ENCODE measurements at regions not wholly inside any gene's neighbourhood (a gene's known extent, or its start where the extent isn't known, plus 50 kb on each side); places are given as distances from the start of the nearest gene placed in this dataset.
"Not testable (repeated sequence)": the region's sequence is repeated elsewhere in the genome, so short reads cannot be mapped to it uniquely, and the experiment has no call there.

DNA sequence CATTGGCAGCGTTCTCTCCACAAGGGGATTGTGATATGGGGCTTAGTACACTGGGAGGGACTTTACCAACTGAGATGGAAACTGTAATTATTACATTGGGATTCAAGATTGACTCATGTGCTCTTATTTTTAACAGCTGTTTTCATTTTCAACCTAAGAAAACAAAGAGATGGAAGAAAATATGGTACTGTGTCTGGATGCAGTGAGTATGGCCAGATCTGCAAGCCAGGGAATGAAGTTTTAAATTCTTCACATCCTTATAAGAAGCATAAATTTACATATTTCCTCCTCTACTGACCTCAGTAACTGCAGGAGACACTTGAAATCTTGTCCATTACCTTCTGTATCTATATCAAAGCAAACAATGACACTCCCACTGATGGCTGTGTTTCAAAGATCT is 81.5 kb upstream of the EDEM3 start:
- no peaks in the 10 kb centered on the region for H3K36me3 ChIP-seq
- TF ChIP-seq CTCF (IDR thresholded peaks at IDR 0.05) (no peak), EP300 (IDR thresholded peaks at IDR 0.05; ENCODE audit: low read depth) (no peak), POLR2AphosphoS5 (IDR thresholded peaks at IDR 0.05) (no peak), POLR2A (IDR thresholded peaks at IDR 0.05) (no peak)
- H3K27ac ChIP-seq: peak overlapping the region in 3 of 4 donors; percentile 67 to 82 (median 74)
- WGBS, 2 donors (ENCODE audit: low coverage in 1 of 2): 67 to 78% methylated on average over 1 of the region's 1 CpG
- intact Hi-C loops (cut with DNase I; ENCODE audit: low total_unique reads): no loop called here
- DNase-seq: no peak
- no peaks in the 10 kb centered on the region for H3K27me3 ChIP-seq
- peaks cover 12 to 32% (median 28%) of the 10 kb centered on the region in 4 donors for H3K4me1 ChIP-seq
- no peak overlapping the region for H3K4me3 ChIP-seq
- no peaks in the 10 kb centered on the region for H3K9me3 ChIP-seq
- in situ Hi-C loops (cut with MboI; ENCODE audit: low pct_ligation_motif_present in 1 of 4, low pct_unique_long_range_greater_than_20kb in 1 of 4, low sequenced_read_pairs in 3 of 4): no loop called here

DNA sequence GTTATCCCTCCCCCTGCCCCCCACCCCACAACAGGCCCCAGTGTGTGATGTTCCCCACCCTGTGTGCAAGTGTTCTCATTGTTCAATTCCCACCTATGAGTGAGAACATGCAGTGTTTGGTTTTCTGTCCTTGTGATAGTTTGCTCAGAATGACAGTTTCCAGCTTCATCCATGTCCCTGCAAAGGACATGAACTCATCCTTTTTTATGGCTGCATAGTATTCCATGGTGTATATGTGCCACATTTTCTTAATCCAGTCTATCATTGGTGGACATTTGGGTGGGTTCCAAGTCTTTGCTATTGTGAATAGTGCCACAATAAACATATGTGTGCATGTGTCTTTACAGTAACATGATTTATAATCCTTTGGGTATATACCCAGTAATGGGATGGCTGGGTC is 79.3 kb upstream of the EDEM3 start:
- intact Hi-C loops (cut with DNase I; ENCODE audit: low total_unique reads); H3K4me3 ChIP-seq; H3K36me3 ChIP-seq; H3K27me3 ChIP-seq; in situ Hi-C loops (cut with MboI; ENCODE audit: low pct_ligation_motif_present in 1 of 4, low pct_unique_long_range_greater_than_20kb in 1 of 4, low sequenced_read_pairs in 3 of 4); H3K9me3 ChIP-seq; DNase-seq; H3K27ac ChIP-seq: not testable (repeated sequence)
- H3K4me1 ChIP-seq: peaks cover 8 to 29% (median 27%) of the 10 kb centered on the region in 4 donors

DNA sequence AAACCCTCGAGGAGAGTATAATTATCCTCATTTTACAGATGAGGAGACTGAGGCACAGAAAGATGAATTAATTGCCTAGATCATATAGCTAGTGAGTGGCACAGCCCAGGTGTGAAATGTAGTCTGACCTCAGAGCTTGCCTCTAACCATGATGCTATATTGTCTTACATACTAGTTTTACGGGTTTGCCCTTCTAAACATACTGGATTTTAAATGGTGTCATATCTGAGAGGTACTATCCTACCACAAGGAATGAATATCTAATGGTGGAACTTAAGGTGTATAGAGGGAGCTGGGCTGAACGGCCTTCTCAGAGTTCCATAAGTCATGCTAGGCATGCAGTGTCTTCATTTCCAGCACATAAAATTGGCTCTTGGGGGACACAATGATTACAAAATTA is 77.9 kb upstream of the EDEM3 start:
- Histone ChIP-seq H3K36me3 (no peaks in the 10 kb centered on the region), H3K27me3 (no peaks in the 10 kb centered on the region), H3K4me1 (peaks cover 6 to 20% (median 15%) of the 10 kb centered on the region in 4 donors), H3K9me3 (no peaks in the 10 kb centered on the region), H3K27ac (no peak overlapping the region), H3K4me3 (no peak overlapping the region)
- in situ Hi-C loops (cut with MboI; ENCODE audit: low pct_ligation_motif_present in 1 of 4, low pct_unique_long_range_greater_than_20kb in 1 of 4, low sequenced_read_pairs in 3 of 4): no loop called here
- DNase-seq: no peak
- intact Hi-C loops (cut with DNase I; ENCODE audit: low total_unique reads): no loop called here
- 96 to 98% methylated on average over 3 of the region's 3 CpGs for WGBS, 2 donors (ENCODE audit: low coverage in 1 of 2)
- TF ChIP-seq CTCF (IDR thresholded peaks at IDR 0.05) (no peak), POLR2AphosphoS5 (IDR thresholded peaks at IDR 0.05) (no peak), EP300 (IDR thresholded peaks at IDR 0.05; ENCODE audit: low read depth) (no peak), POLR2A (IDR thresholded peaks at IDR 0.05) (no peak)

- H3K27me3 ChIP-seq; in situ Hi-C loops (cut with MboI; ENCODE audit: low pct_ligation_motif_present in 1 of 4, low pct_unique_long_range_greater_than_20kb in 1 of 4, low sequenced_read_pairs in 3 of 4); H3K4me3 ChIP-seq; intact Hi-C loops (cut with DNase I; ENCODE audit: low total_unique reads); DNase-seq; H3K9me3 ChIP-seq; H3K27ac ChIP-seq; H3K36me3 ChIP-seq: not testable (repeated sequence)
- WGBS, 2 donors (ENCODE audit: low coverage in 1 of 2): 92 to 96% methylated on average over 2 to 6 of the region's 6 CpGs
- peaks cover 0 to 27% (median 3%) of the 10 kb centered on the region in 4 donors for H3K4me1 ChIP-seq
Observed at GRCh38 chr1:184829496-184829895, 74.8 kb upstream of the EDEM3 start.

DNA sequence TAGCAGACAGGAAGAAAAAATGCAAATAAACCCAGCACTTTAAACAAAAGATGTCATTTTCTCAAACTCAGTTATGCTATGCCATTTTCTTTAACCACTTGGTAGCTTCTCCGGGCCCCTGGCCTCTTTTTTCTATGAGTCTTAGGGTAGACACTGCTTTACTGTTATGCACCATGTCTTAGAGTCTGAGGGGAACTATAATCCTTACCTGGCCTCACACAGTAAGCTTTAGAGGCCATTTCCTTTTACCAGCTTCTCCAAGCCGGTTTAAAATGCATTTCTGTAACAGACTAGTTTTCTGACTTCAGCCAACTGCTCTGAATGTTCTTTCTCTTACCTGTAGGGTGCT is 73.7 kb upstream of the EDEM3 start:
- no peaks in the 10 kb centered on the region for H3K27me3 ChIP-seq
- DNase-seq: no peak
- H3K36me3 ChIP-seq: no peaks in the 10 kb centered on the region
- peak overlapping the region in 3 of 4 donors; percentile 59 to 72 (median 71) for H3K27ac ChIP-seq
- no peaks in the 10 kb centered on the region for H3K9me3 ChIP-seq
- 78 to 93% methylated on average over 2 of the region's 2 CpGs for WGBS, 2 donors (ENCODE audit: low coverage in 1 of 2)
- TF ChIP-seq CTCF (IDR thresholded peaks at IDR 0.05) (no peak), POLR2AphosphoS5 (IDR thresholded peaks at IDR 0.05) (no peak), EP300 (IDR thresholded peaks at IDR 0.05; ENCODE audit: low read depth) (no peak), POLR2A (IDR thresholded peaks at IDR 0.05) (no peak)
- in situ Hi-C loops (cut with MboI; ENCODE audit: low pct_ligation_motif_present in 1 of 4, low pct_unique_long_range_greater_than_20kb in 1 of 4, low sequenced_read_pairs in 3 of 4) (no loop called here), intact Hi-C loops (cut with DNase I; ENCODE audit: low total_unique reads) (no loop called here)
- H3K4me1 ChIP-seq: peaks cover 7 to 39% (median 10%) of the 10 kb centered on the region in 4 donors
- no peak overlapping the region for H3K4me3 ChIP-seq
